Loucy (cell line): ENCODE measurements at regions not wholly inside any gene's neighbourhood (a gene's known extent, or its start where the extent isn't known, plus 50 kb on each side); places are given as distances from the start of the nearest gene placed in this dataset.

Experiments used
- H2AFZ ChIP-seq: fragments of 200-600 bp; sonication (generic); 2 replicates; pipeline ENCODE4 v1.6.0; 2016; ENCODE audit warnings: antibody characterized with exemption, mild to moderate bottlenecking, low read length, moderate library complexity
- H3F3A ChIP-seq: fragments of 200-600 bp; 2 replicates; pipeline ENCODE4 v1.6.0; 2016; ENCODE audit warnings: antibody characterized with exemption, low read depth, mild to moderate bottlenecking
- H3K27me3 ChIP-seq: fragments of 200-600 bp; sonication (generic); 2 replicates; pipeline ENCODE4 v1.6.1; 2014; ENCODE audit warnings: low read length, mild to moderate bottlenecking; ENCODE audit not compliant: insufficient read depth, poor library complexity, severe bottlenecking
- H3K36me3 ChIP-seq: fragments of 200-600 bp; sonication (generic); 2 replicates; pipeline ENCODE4 v1.6.1; 2016; ENCODE audit warnings: low read length; ENCODE audit not compliant: insufficient read depth
- H3K4me1 ChIP-seq: fragments of 200-600 bp; sonication (generic); 2 replicates; pipeline ENCODE4 v1.5.1; 2014; ENCODE audit warnings: low read length, mild to moderate bottlenecking; ENCODE audit not compliant: insufficient read depth, poor library complexity, severe bottlenecking
- H3K4me2 ChIP-seq: fragments of 200-600 bp; sonication (generic); 2 replicates; pipeline ENCODE4 v1.6.0; 2014; ENCODE audit warnings: antibody characterized with exemption, low read length, low read depth, mild to moderate bottlenecking; ENCODE audit not compliant: poor library complexity, severe bottlenecking
- H3K4me3 ChIP-seq: fragments of 200-600 bp; sonication (generic); 2 replicates; pipeline ENCODE4 v1.5.1; 2014; ENCODE audit warnings: low read length, mild to moderate bottlenecking, mixed read lengths; ENCODE audit not compliant: poor library complexity, severe bottlenecking
- H3K79me2 ChIP-seq: fragments of 200-600 bp; sonication (generic); 2 replicates; pipeline ENCODE4 v1.6.1; 2014; ENCODE audit warnings: low read length; ENCODE audit not compliant: insufficient read depth
- H3K9ac ChIP-seq: fragments of 200-600 bp; sonication (generic); 2 replicates; pipeline ENCODE4 v1.6.0; 2014; ENCODE audit warnings: mild to moderate bottlenecking, low read depth, low read length, moderate library complexity; ENCODE audit not compliant: poor library complexity, severe bottlenecking
- H3K9me2 ChIP-seq: fragments of 200-600 bp; sonication (generic); replicated peaks from 2 replicates; pipeline ENCODE4 v1.6.1; 2016; ENCODE audit warnings: low read depth, low read length, mixed read lengths
- H3K9me3 ChIP-seq: fragments of 200-600 bp; sonication (generic); 2 replicates; pipeline ENCODE4 v1.6.1; 2014; ENCODE audit warnings: mild to moderate bottlenecking, antibody characterized with exemption, low read length, low read depth; ENCODE audit not compliant: insufficient read depth
- H4K20me1 ChIP-seq: fragments of 200-600 bp; sonication (generic); 2 replicates; pipeline ENCODE4 v1.6.0; 2014; ENCODE audit warnings: antibody characterized with exemption, low read length, mild to moderate bottlenecking; ENCODE audit not compliant: insufficient read depth, poor library complexity, severe bottlenecking
- EZH2phosphoT487 ChIP-seq: fragments of 200-600 bp; IDR thresholded peaks from 2 replicates; pipeline ENCODE4 v1.6.1; 2018; ENCODE audit warnings: antibody characterized with exemption, mild to moderate bottlenecking, moderate library complexity, borderline replicate concordance
- TF ChIP-seq, protein P1 (sequence below): fragments of 200-600 bp; sonication (generic); conservative IDR thresholded peaks from 2 replicates; pipeline ENCODE4 v1.5.1; 2014; ENCODE audit warnings: mild to moderate bottlenecking, antibody characterized with exemption, low read length

DNA sequence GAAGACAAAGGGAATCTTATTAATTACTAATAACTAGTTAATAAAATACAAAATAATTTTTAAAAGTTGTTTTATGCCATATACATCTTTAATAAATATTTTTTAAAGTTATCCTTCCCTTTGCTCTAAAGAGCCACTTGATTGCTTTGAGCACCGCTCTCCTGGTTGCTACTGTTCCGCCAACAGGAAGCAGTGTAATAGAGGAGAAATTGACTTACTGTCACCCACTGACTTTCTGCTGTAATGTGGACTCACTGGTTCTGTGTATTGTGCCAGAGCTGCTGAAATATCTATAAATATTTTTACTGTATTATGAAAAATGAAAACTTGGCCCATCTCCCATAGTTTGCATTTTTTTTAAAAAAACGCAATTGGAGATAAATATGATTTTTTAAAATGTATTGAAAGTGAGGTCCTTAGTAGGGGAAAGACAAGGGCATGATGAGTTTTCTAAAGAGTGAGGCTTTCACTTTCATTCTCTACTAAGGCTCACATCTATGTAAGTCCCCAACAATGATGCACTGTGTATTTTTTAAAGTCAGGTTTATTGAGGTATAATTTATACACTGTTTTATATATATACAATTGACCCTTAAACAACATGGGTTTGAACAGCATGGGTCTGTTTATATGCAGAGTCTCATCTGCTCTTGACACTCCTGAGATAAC, 100.5 kb downstream of the NPY start:
- no peaks in the 10 kb centered on the region for H3K9me3 ChIP-seq
- peak overlapping the region; percentile 60; the same call in 1 of the 2 replicates for H2AFZ ChIP-seq
- H3K9ac ChIP-seq = no peak overlapping the region
- H4K20me1 ChIP-seq = no peaks in the 10 kb centered on the region
- H3K79me2 ChIP-seq = no peaks in the 10 kb centered on the region
- H3F3A ChIP-seq = no peaks in the 10 kb centered on the region
- TF ChIP-seq EZH2phosphoT487 = no peak
- TF ChIP-seq, protein P1, sequence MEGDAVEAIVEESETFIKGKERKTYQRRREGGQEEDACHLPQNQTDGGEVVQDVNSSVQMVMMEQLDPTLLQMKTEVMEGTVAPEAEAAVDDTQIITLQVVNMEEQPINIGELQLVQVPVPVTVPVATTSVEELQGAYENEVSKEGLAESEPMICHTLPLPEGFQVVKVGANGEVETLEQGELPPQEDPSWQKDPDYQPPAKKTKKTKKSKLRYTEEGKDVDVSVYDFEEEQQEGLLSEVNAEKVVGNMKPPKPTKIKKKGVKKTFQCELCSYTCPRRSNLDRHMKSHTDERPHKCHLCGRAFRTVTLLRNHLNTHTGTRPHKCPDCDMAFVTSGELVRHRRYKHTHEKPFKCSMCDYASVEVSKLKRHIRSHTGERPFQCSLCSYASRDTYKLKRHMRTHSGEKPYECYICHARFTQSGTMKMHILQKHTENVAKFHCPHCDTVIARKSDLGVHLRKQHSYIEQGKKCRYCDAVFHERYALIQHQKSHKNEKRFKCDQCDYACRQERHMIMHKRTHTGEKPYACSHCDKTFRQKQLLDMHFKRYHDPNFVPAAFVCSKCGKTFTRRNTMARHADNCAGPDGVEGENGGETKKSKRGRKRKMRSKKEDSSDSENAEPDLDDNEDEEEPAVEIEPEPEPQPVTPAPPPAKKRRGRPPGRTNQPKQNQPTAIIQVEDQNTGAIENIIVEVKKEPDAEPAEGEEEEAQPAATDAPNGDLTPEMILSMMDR = no peak
- H3K9me2 ChIP-seq = no peaks in the 10 kb centered on the region
- H3K27me3 ChIP-seq = no peaks in the 10 kb centered on the region
- H3K36me3 ChIP-seq = no peaks in the 10 kb centered on the region
- no peaks in the 10 kb centered on the region for H3K4me1 ChIP-seq
- peak overlapping the region; percentile 26 for H3K4me3 ChIP-seq
- peak overlapping the region; percentile 45 for H3K4me2 ChIP-seq

DNA sequence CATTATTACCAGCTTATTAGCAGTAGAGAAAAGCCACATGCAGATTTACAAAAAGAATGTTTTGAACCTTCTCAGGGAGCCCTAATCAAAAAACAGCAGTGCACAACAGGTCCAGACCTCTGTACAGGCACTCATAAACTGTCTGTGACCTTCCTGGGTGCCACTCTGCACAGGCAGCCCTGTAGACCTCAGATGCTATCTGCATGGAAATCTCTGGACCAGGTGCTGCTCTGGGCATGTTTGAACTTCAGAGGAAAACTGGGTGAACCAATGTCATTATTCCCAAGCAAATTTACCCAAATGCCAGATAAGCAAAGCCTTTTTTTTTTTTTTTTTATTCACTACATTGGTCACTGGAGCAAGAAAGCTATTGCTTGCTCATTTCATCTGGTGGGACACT, 104.2 kb downstream of the NPY start:
- Histone ChIP-seq H3K9me2 (no peaks in the 10 kb centered on the region), H4K20me1 (no peaks in the 10 kb centered on the region), H3K27me3 (no peaks in the 10 kb centered on the region), H2AFZ (no peak overlapping the region), H3K4me1 (no peaks in the 10 kb centered on the region), H3F3A (no peaks in the 10 kb centered on the region), H3K4me3 (no peak overlapping the region), H3K9me3 (no peaks in the 10 kb centered on the region), H3K9ac (no peak overlapping the region), H3K79me2 (no peaks in the 10 kb centered on the region), H3K4me2 (no peak overlapping the region), H3K36me3 (no peaks in the 10 kb centered on the region)
- no peak for TF ChIP-seq EZH2phosphoT487
- TF ChIP-seq, protein P1 = no peak

DNA sequence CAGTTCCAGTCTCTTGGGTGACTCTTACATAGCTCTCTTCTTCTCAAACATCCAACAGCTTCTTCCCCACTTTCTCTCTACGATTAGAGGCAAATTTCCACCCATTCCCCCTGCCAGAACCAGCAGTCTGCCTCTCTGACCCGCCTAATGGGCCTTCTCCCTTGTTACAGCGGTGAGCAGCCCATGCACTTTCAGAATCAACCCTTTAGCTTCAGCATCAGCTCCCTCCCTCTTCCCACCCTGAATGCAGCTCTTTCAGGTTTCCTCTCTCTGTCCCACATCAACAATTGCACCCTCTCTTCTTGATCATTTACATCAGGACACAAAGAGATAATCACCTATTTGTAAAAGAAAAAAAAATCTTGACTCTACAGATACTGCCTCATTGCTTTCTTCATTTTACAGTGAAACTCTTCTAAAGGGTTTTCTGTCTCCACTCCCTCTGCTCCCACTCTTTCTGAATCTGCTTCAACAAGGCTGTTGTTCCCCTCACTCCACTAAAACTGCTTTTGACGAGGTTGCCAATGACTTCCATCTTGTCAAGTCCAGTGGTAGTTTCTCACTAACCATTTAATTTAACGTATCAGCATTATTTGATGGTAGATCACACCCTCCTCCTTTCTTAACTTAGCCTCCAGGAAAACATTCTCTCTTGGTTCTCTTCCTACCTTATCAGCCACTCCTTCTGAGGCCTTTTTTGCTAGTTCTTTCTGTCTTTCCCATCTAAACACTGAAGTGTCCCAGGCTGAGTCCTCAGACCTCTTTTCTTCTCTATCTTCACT, 106.6 kb downstream of the NPY start:
- Histone ChIP-seq H3K4me3 (no peak overlapping the region), H3K36me3 (no peaks in the 10 kb centered on the region), H3F3A (no peaks in the 10 kb centered on the region), H3K4me2 (no peak overlapping the region), H3K4me1 (no peaks in the 10 kb centered on the region), H3K9me3 (no peaks in the 10 kb centered on the region), H3K79me2 (no peaks in the 10 kb centered on the region), H3K9ac (no peak overlapping the region), H3K9me2 (no peaks in the 10 kb centered on the region), H4K20me1 (no peaks in the 10 kb centered on the region), H2AFZ (no peak overlapping the region), H3K27me3 (no peaks in the 10 kb centered on the region)
- TF ChIP-seq, protein P1 = no peak
- TF ChIP-seq EZH2phosphoT487 = no peak
